ENCODE measurements at regions not wholly inside any gene's neighbourhood (a gene's known extent, or its start where the extent isn't known, plus 50 kb on each side); places are given as distances from the start of the nearest gene placed in this dataset.

GRCh38 chr17:77281122-77281903 lies 140.5 kb downstream of the SEC14L1 start (continued):
- peak; percentile 67 for TF ChIP-seq KLF8 (tag by site-specific recombination; IDR thresholded peaks at IDR 0.05)
- no peak for TF ChIP-seq TCF7L2 (IDR thresholded peaks at IDR 0.05; ENCODE audit: borderline replicate concordance, low read depth, low read length)
- TF ChIP-seq ZBTB11 (tag by site-specific recombination; conservative IDR thresholded peaks at IDR 0.05; ENCODE audit: low read depth) = no peak
- TF ChIP-seq ZNF549 (tag by site-specific recombination; IDR thresholded peaks at IDR 0.05) = no peak
- TF ChIP-seq ZNF645 (tag by site-specific recombination; IDR thresholded peaks at IDR 0.05) = no peak
- TF ChIP-seq ZEB2 (tag by site-specific recombination; IDR thresholded peaks at IDR 0.05) = peak; percentile 78
- no peak for TF ChIP-seq ZNF133 (tag by site-specific recombination; IDR thresholded peaks at IDR 0.05)
- no peak for TF ChIP-seq ZXDB (tag by site-specific recombination; IDR thresholded peaks at IDR 0.05)
- TF ChIP-seq OVOL3 (tag by site-specific recombination; IDR thresholded peaks at IDR 0.05) = no peak
- TF ChIP-seq ZNF362 (tag by site-specific recombination; IDR thresholded peaks at IDR 0.05) = no peak
- TF ChIP-seq SALL2 (tag by site-specific recombination; IDR thresholded peaks at IDR 0.05; ENCODE audit: borderline replicate concordance) = no peak
- TF ChIP-seq ZNF555 (tag by site-specific recombination; conservative IDR thresholded peaks at IDR 0.05) = no peak
- TF ChIP-seq GLI2 (tag by site-specific recombination; IDR thresholded peaks at IDR 0.05; ENCODE audit: borderline replicate concordance, low read depth) = no peak
- no peak for TF ChIP-seq ZNF704 (tag by site-specific recombination; IDR thresholded peaks at IDR 0.05)
- no peak for TF ChIP-seq ZNF658 (tag by site-specific recombination; IDR thresholded peaks at IDR 0.05)
- no peak for TF ChIP-seq ZNF626 (tag by site-specific recombination; IDR thresholded peaks at IDR 0.05)
- TF ChIP-seq GLIS1 (tag by site-specific recombination; IDR thresholded peaks at IDR 0.05) = peak; percentile 54
- no peak for TF ChIP-seq YY1 (tag by site-specific recombination; IDR thresholded peaks at IDR 0.05)
- TF ChIP-seq ZNF416 (tag by site-specific recombination; IDR thresholded peaks at IDR 0.05) = no peak
- peak; percentile 79; the same call in 1 of the 2 replicates for TF ChIP-seq ZBTB7A (tag by site-specific recombination; IDR thresholded peaks at IDR 0.05; ENCODE audit: low read depth)
- peak; percentile 53 for TF ChIP-seq ZNF629 (tag by site-specific recombination; IDR thresholded peaks at IDR 0.05)
- TF ChIP-seq ZNF785 (tag by site-specific recombination; IDR thresholded peaks at IDR 0.05) = no peak
- TF ChIP-seq ZNF350 (tag by site-specific recombination; IDR thresholded peaks at IDR 0.05) = no peak
- TF ChIP-seq SP3 (tag by site-specific recombination; IDR thresholded peaks at IDR 0.05) = peak; percentile 65
- no peak for TF ChIP-seq ZBTB21 (tag by site-specific recombination; IDR thresholded peaks at IDR 0.05)
- TF ChIP-seq ZNF280D (tag by site-specific recombination; IDR thresholded peaks at IDR 0.05) = no peak
- TF ChIP-seq OSR2 (tag by site-specific recombination; IDR thresholded peaks at IDR 0.05) = peak; percentile 47; the same call in 1 of the 2 replicates
- 0 out of 2 replicates have a peak, but pooled peaks have one; percentile 12 for TF ChIP-seq PRDM4 (tag by site-specific recombination; IDR thresholded peaks at IDR 0.05)
